ENCODE measurements at regions not wholly inside any gene's neighbourhood (a gene's known extent, or its start where the extent isn't known, plus 50 kb on each side); places are given as distances from the start of the nearest gene placed in this dataset.
"Not testable (repeated sequence)": the region's sequence is repeated elsewhere in the genome, so short reads cannot be mapped to it uniquely, and the experiment has no call there.

GRCh38 chrX:1852082-1852481, 237.2 kb downstream of the ASMT start:
- Histone ChIP-seq H3K4me1 (ENCODE audit: control insufficient read depth in 2 of 2, insufficient read depth in 2 of 2, low read length in 2 of 2) (no peaks in the 10 kb centered on the region), H3K9me3 (ENCODE audit: control insufficient read depth in 2 of 2, insufficient read depth in 1 of 2, low read length in 1 of 2) (peaks cover 0 to 6% of the 10 kb centered on the region in 2 donors), H3K27ac (ENCODE audit: low read depth in 1 of 2, low read length in 1 of 2) (no peak overlapping the region), H3K4me3 (ENCODE audit: low read length in 2 of 2) (no peak overlapping the region), H3K27me3 (ENCODE audit: control insufficient read depth in 2 of 2, insufficient read depth in 1 of 2, low read length in 1 of 2) (no peaks in the 10 kb centered on the region), H3K36me3 (ENCODE audit: control insufficient read depth in 2 of 2, insufficient read depth in 2 of 2, low read length in 1 of 2) (no peaks in the 10 kb centered on the region)
- 97% methylated on average over 9 of the region's 9 CpGs for WGBS
- DNase-seq (ENCODE audit: low read depth in 6 of 9, low spot score in 9 of 9) = no peak

DNA sequence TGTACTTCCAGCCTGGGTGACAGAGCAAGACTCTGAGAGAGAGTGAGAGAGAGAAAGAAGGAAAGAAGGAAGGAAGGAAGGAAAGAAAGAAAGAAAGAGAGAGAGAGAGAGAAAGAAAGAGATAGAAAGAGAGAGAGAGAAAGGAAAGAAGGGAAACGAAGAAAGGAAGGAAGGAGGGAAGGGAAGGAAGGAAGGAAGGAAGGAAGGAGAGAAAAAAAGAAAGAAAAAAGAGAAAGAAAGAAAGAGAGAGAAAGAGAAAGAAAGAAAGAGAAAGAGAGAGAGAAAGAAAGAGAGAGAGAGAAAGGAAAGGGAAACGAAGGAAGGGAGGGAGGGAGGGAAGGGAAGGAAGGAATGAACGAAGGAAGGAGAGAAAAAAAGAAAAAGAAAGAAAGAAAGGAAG, 238.6 kb downstream of the ASMT start:
- WGBS = 84% methylated on average over 3 of the region's 3 CpGs
- DNase-seq (ENCODE audit: low read depth in 6 of 9, low spot score in 9 of 9) = no peak
- Histone ChIP-seq H3K27ac (ENCODE audit: low read depth in 1 of 2, low read length in 1 of 2) (no peak overlapping the region), H3K4me3 (ENCODE audit: low read length in 2 of 2) (no peak overlapping the region), H3K36me3 (ENCODE audit: control insufficient read depth in 2 of 2, insufficient read depth in 2 of 2, low read length in 1 of 2) (no peaks in the 10 kb centered on the region), H3K4me1 (ENCODE audit: control insufficient read depth in 2 of 2, insufficient read depth in 2 of 2, low read length in 2 of 2) (no peaks in the 10 kb centered on the region), H3K9me3 (ENCODE audit: control insufficient read depth in 2 of 2, insufficient read depth in 1 of 2, low read length in 1 of 2) (peaks cover 0 to 6% of the 10 kb centered on the region in 2 donors), H3K27me3 (ENCODE audit: control insufficient read depth in 2 of 2, insufficient read depth in 1 of 2, low read length in 1 of 2) (no peaks in the 10 kb centered on the region)

GRCh38 chrX:1853916-1854315, 239.1 kb downstream of the ASMT start:
- no peak for DNase-seq (ENCODE audit: low read depth in 6 of 9, low spot score in 9 of 9)
- H3K4me1 ChIP-seq (ENCODE audit: control insufficient read depth in 2 of 2, insufficient read depth in 2 of 2, low read length in 2 of 2) = no peaks in the 10 kb centered on the region
- no peaks in the 10 kb centered on the region for H3K27me3 ChIP-seq (ENCODE audit: control insufficient read depth in 2 of 2, insufficient read depth in 1 of 2, low read length in 1 of 2)
- H3K27ac ChIP-seq (ENCODE audit: low read depth in 1 of 2, low read length in 1 of 2) = no peak overlapping the region
- no peaks in the 10 kb centered on the region for H3K36me3 ChIP-seq (ENCODE audit: control insufficient read depth in 2 of 2, insufficient read depth in 2 of 2, low read length in 1 of 2)
- WGBS = 93% methylated on average over 3 of the region's 3 CpGs
- H3K4me3 ChIP-seq (ENCODE audit: low read length in 2 of 2) = no peak overlapping the region
- peaks cover 0 to 6% of the 10 kb centered on the region in 2 donors for H3K9me3 ChIP-seq (ENCODE audit: control insufficient read depth in 2 of 2, insufficient read depth in 1 of 2, low read length in 1 of 2)

DNA sequence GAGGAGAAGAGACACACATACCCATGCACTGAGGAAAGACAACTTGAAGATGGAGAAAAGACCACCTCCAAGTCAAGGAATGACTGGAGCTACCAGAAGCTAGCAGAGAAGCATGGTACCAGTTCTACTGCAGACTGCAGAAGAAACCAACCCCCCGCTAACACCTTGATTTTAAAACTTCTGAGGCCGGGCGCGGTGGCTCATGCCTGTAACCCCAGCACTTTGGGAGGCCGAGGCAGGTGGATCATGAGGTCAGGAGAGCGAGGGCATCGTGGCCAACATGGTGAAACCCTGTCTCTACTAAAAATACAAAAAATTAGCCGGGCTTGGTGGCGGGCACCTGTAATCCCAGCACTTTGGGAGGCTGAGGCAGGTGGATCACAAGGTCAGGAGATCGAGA, 240.0 kb downstream of the ASMT start:
- not testable (repeated sequence) for H3K27me3 ChIP-seq (ENCODE audit: control insufficient read depth in 2 of 2, insufficient read depth in 1 of 2, low read length in 1 of 2); H3K27ac ChIP-seq (ENCODE audit: low read depth in 1 of 2, low read length in 1 of 2); H3K9me3 ChIP-seq (ENCODE audit: control insufficient read depth in 2 of 2, insufficient read depth in 1 of 2, low read length in 1 of 2); H3K4me3 ChIP-seq (ENCODE audit: low read length in 2 of 2); H3K36me3 ChIP-seq (ENCODE audit: control insufficient read depth in 2 of 2, insufficient read depth in 2 of 2, low read length in 1 of 2); H3K4me1 ChIP-seq (ENCODE audit: control insufficient read depth in 2 of 2, insufficient read depth in 2 of 2, low read length in 2 of 2); DNase-seq (ENCODE audit: low read depth in 6 of 9, low spot score in 9 of 9)
- WGBS = 96% methylated on average over 10 of the region's 10 CpGs

GRCh38 chrX:1859266-1859665, 244.4 kb downstream of the ASMT start:
- 94% methylated on average over 5 of the region's 5 CpGs for WGBS
- not testable (repeated sequence) for H3K9me3 ChIP-seq (ENCODE audit: control insufficient read depth in 2 of 2, insufficient read depth in 1 of 2, low read length in 1 of 2); H3K27me3 ChIP-seq (ENCODE audit: control insufficient read depth in 2 of 2, insufficient read depth in 1 of 2, low read length in 1 of 2)

DNA sequence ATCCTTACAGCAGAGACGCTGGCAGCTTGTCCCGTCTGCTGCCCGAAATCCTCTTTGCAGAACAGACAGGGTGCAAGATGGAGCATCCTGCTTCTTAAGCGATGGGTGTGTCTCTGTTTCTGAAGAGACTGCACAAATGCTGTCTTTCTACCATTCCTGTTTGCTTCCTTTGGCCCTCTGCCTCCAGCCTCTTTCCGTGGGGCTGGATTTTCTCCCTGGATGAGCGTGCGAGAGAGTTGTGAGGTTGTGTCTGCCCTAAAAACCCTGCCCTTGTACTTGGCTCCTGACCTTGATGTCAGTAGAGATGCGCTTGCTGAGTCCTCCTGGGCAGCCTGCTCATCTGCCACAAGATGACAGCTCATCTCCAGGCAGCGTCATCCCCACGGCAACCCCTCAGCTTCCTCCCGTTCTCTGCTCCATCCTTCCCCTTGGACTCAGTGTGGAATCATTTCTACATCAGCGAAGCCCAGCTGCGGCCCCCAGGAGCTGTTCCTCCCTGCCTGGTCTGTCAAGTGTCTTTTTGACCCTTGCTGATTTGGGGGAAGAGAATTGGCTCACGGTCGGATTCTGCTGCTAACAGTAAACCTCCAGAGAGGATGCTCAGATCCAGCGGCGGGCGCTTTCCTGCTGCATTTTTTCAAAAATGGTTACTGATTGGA, 246.2 kb downstream of the ASMT start:
- no peak overlapping the region for H3K27ac ChIP-seq (ENCODE audit: low read depth in 1 of 2, low read length in 1 of 2)
- no peak for DNase-seq (ENCODE audit: low read depth in 6 of 9, low spot score in 9 of 9)
- no peak overlapping the region for H3K4me3 ChIP-seq (ENCODE audit: low read length in 2 of 2)
- 87% methylated on average over 18 of the region's 18 CpGs for WGBS
- H3K4me1 ChIP-seq (ENCODE audit: control insufficient read depth in 2 of 2, insufficient read depth in 2 of 2, low read length in 2 of 2) = no peaks in the 10 kb centered on the region
- no peaks in the 10 kb centered on the region for H3K9me3 ChIP-seq (ENCODE audit: control insufficient read depth in 2 of 2, insufficient read depth in 1 of 2, low read length in 1 of 2)
- H3K36me3 ChIP-seq (ENCODE audit: control insufficient read depth in 2 of 2, insufficient read depth in 2 of 2, low read length in 1 of 2) = no peaks in the 10 kb centered on the region
- H3K27me3 ChIP-seq (ENCODE audit: control insufficient read depth in 2 of 2, insufficient read depth in 1 of 2, low read length in 1 of 2) = no peaks in the 10 kb centered on the region

More at GRCh38 chrX:1859266-1859665, 244.4 kb downstream of the ASMT start:
- not testable (repeated sequence) for H3K4me3 ChIP-seq (ENCODE audit: low read length in 2 of 2); H3K27ac ChIP-seq (ENCODE audit: low read depth in 1 of 2, low read length in 1 of 2); DNase-seq (ENCODE audit: low read depth in 6 of 9, low spot score in 9 of 9); H3K4me1 ChIP-seq (ENCODE audit: control insufficient read depth in 2 of 2, insufficient read depth in 2 of 2, low read length in 2 of 2); H3K36me3 ChIP-seq (ENCODE audit: control insufficient read depth in 2 of 2, insufficient read depth in 2 of 2, low read length in 1 of 2)

DNA sequence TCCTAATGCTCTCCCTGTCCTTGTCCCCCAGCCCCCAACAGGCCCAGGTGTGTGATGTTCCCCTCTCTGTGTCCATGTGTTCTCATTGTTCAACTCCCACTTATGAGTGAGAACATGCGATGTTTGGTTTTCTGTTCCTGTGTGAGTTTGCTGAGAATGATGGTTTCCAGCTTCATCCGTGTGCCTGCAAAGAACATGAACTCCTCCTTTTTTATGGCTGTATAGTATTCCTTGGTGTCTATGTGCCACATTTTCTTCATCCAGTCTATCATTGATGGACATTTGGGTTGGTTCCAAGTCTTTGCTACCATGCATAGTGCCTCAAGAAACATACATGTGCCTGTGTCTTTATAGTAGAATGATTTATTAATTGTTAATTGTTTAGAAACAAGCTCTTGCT, 249.1 kb downstream of the ASMT start:
- H3K27ac ChIP-seq (ENCODE audit: low read depth in 1 of 2, low read length in 1 of 2); H3K9me3 ChIP-seq (ENCODE audit: control insufficient read depth in 2 of 2, insufficient read depth in 1 of 2, low read length in 1 of 2); H3K4me1 ChIP-seq (ENCODE audit: control insufficient read depth in 2 of 2, insufficient read depth in 2 of 2, low read length in 2 of 2); H3K36me3 ChIP-seq (ENCODE audit: control insufficient read depth in 2 of 2, insufficient read depth in 2 of 2, low read length in 1 of 2); H3K27me3 ChIP-seq (ENCODE audit: control insufficient read depth in 2 of 2, insufficient read depth in 1 of 2, low read length in 1 of 2); H3K4me3 ChIP-seq (ENCODE audit: low read length in 2 of 2); DNase-seq (ENCODE audit: low read depth in 6 of 9, low spot score in 9 of 9): not testable (repeated sequence)
- 100% methylated on average over 2 of the region's 2 CpGs for WGBS

DNA sequence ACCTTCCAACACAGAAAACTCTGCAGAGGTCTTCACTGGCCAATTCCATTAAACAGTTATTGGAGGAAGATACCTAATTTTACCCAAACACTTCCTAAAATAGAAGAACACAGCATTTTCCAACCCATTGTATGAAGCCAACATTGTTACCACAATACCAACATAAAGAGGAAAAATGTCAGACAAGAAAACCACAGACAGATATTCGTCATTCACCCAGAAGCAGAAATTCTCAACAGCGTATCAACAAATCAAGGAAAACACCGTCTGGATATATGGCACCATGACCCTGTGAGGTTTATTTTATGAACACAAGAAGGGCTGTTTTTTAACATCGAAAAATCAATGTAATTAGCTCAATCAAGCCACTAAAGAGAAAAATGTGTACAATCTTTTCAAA, 255.6 kb downstream of the ASMT start:
- H3K36me3 ChIP-seq (ENCODE audit: control insufficient read depth in 2 of 2, insufficient read depth in 2 of 2, low read length in 1 of 2) = no peaks in the 10 kb centered on the region
- H3K27ac ChIP-seq (ENCODE audit: low read depth in 1 of 2, low read length in 1 of 2) = no peak overlapping the region
- H3K27me3 ChIP-seq (ENCODE audit: control insufficient read depth in 2 of 2, insufficient read depth in 1 of 2, low read length in 1 of 2) = no peaks in the 10 kb centered on the region
- 28% methylated on average over 4 of the region's 4 CpGs for WGBS
- no peak for DNase-seq (ENCODE audit: low read depth in 6 of 9, low spot score in 9 of 9)
- H3K4me1 ChIP-seq (ENCODE audit: control insufficient read depth in 2 of 2, insufficient read depth in 2 of 2, low read length in 2 of 2) = no peaks in the 10 kb centered on the region
- no peak overlapping the region for H3K4me3 ChIP-seq (ENCODE audit: low read length in 2 of 2)
- no peaks in the 10 kb centered on the region for H3K9me3 ChIP-seq (ENCODE audit: control insufficient read depth in 2 of 2, insufficient read depth in 1 of 2, low read length in 1 of 2)

DNA sequence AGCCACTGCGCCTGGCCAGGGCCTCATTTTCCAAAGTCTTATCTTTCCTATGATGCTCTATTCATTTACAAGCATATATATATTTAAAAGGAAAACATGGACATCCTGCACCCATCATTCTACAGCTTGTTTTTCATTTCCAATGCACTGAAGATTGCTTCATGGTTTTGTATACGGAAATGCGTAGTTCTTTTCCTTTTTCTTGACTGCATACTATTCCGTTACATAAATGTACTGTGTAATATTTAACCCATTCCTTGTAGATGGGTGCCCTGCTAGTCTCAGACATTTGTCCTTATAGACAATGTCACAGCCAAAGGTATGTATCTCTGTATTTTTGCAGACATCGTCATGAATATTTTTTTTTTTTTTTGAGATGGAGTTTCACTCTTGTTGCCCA, 257.0 kb downstream of the ASMT start:
- no peaks in the 10 kb centered on the region for H3K27me3 ChIP-seq (ENCODE audit: control insufficient read depth in 2 of 2, insufficient read depth in 1 of 2, low read length in 1 of 2)
- no peaks in the 10 kb centered on the region for H3K4me1 ChIP-seq (ENCODE audit: control insufficient read depth in 2 of 2, insufficient read depth in 2 of 2, low read length in 2 of 2)
- over 99% methylated on average over 5 of the region's 5 CpGs for whole genome bisulfite sequencing
- no peaks in the 10 kb centered on the region for H3K36me3 ChIP-seq (ENCODE audit: control insufficient read depth in 2 of 2, insufficient read depth in 2 of 2, low read length in 1 of 2)
- H3K27ac ChIP-seq (ENCODE audit: low read depth in 1 of 2, low read length in 1 of 2) = no peak overlapping the region
- H3K4me3 ChIP-seq (ENCODE audit: low read length in 2 of 2) = no peak overlapping the region
- no peaks in the 10 kb centered on the region for H3K9me3 ChIP-seq (ENCODE audit: control insufficient read depth in 2 of 2, insufficient read depth in 1 of 2, low read length in 1 of 2)
- no peak for DNase-seq (ENCODE audit: low read depth in 6 of 9, low spot score in 9 of 9)

GRCh38 chrX:1873671-1874070, 258.8 kb downstream of the ASMT start:
- 67% methylated on average over 1 of the region's 1 CpG for WGBS

More at GRCh38 chrX:1873671-1874070, 258.8 kb downstream of the ASMT start:
- H3K27me3 ChIP-seq (ENCODE audit: control insufficient read depth in 2 of 2, insufficient read depth in 1 of 2, low read length in 1 of 2) = no peaks in the 10 kb centered on the region
- no peaks in the 10 kb centered on the region for H3K4me1 ChIP-seq (ENCODE audit: control insufficient read depth in 2 of 2, insufficient read depth in 2 of 2, low read length in 2 of 2)
- DNase-seq (ENCODE audit: low read depth in 6 of 9, low spot score in 9 of 9) = no peak
- H3K4me3 ChIP-seq (ENCODE audit: low read length in 2 of 2) = no peak overlapping the region
- no peaks in the 10 kb centered on the region for H3K9me3 ChIP-seq (ENCODE audit: control insufficient read depth in 2 of 2, insufficient read depth in 1 of 2, low read length in 1 of 2)
- no peak overlapping the region for H3K27ac ChIP-seq (ENCODE audit: low read depth in 1 of 2, low read length in 1 of 2)
- H3K36me3 ChIP-seq (ENCODE audit: control insufficient read depth in 2 of 2, insufficient read depth in 2 of 2, low read length in 1 of 2) = no peaks in the 10 kb centered on the region
